ENCODE measurements at regions not wholly inside any gene's neighbourhood (a gene's known extent, or its start where the extent isn't known, plus 50 kb on each side); places are given as distances from the start of the nearest gene placed in this dataset.

DNA sequence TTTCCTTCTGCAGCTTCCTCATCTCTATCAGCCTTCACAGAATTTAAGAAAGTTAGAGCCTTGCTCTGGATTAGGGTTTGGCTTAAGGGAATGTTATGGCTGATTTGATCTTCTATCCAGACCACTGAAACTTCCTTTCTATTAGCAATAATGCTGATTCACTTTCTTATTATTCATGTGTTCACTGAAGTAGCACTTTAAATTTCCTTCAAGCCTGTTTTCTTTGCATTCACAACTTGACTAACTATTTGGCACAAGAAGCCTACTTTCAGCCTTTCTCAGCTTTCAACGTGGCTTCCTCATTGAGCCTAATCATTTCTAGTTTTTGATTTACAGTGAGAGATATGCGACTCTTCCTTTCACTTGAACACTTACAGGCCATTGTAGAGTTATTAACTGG lies 528.5 kb downstream of the PLPP3 start:
- TF ChIP-seq, protein P1, sequence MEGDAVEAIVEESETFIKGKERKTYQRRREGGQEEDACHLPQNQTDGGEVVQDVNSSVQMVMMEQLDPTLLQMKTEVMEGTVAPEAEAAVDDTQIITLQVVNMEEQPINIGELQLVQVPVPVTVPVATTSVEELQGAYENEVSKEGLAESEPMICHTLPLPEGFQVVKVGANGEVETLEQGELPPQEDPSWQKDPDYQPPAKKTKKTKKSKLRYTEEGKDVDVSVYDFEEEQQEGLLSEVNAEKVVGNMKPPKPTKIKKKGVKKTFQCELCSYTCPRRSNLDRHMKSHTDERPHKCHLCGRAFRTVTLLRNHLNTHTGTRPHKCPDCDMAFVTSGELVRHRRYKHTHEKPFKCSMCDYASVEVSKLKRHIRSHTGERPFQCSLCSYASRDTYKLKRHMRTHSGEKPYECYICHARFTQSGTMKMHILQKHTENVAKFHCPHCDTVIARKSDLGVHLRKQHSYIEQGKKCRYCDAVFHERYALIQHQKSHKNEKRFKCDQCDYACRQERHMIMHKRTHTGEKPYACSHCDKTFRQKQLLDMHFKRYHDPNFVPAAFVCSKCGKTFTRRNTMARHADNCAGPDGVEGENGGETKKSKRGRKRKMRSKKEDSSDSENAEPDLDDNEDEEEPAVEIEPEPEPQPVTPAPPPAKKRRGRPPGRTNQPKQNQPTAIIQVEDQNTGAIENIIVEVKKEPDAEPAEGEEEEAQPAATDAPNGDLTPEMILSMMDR (IDR thresholded peaks at IDR 0.05) = no peak
- no peak for TF ChIP-seq POLR2A (IDR thresholded peaks at IDR 0.05)

All from lower leg skin (tissue), 3 donors.